HEK293T (cell line): ENCODE measurements at regions not wholly inside any gene's neighbourhood (a gene's known extent, or its start where the extent isn't known, plus 50 kb on each side); places are given as distances from the start of the nearest gene placed in this dataset.
"Not testable (repeated sequence)": the region's sequence is repeated elsewhere in the genome, so short reads cannot be mapped to it uniquely, and the experiment has no call there.

ENCODE experiments used
- CTCF ChIA-PET: fragments of 350-600 bp; formaldehyde crosslinking; extraction: SDS; loops from one replicate; lab custom pipeline; 2021; ENCODE audit warnings: antibody characterized with exemption, inconsistent platforms; lab: Yijun Ruan, JAX
- POLR2A ChIA-PET: fragments of 350-600 bp; formaldehyde crosslinking; extraction: SDS; loops from one replicate; lab custom pipeline; 2020; ENCODE audit warnings: antibody characterized with exemption, inconsistent platforms; lab: Yijun Ruan, JAX
- DNase-seq: peaks from one replicate; pipeline ENCODE4 v3.0.0; 2012; ENCODE audit warnings: mixed read lengths; ENCODE audit errors: extremely low spot score
- ARNT ChIP-seq: fragments of 450-650 bp; IDR thresholded peaks from 2 replicates; pipeline ENCODE4 v1.6.1; 2017; ENCODE audit warnings: mild to moderate bottlenecking
- BHLHE40 ChIP-seq: fragments of 450-650 bp; IDR thresholded peaks from 2 replicates; pipeline ENCODE4 v1.6.1; 2016; ENCODE audit warnings: mild to moderate bottlenecking, moderate library complexity, borderline replicate concordance
- CTBP1 ChIP-seq: fragments of 450-650 bp; IDR thresholded peaks from 2 replicates; pipeline ENCODE4 v1.6.1; 2016; ENCODE audit warnings: borderline replicate concordance
- ELF4 ChIP-seq: fragments of 450-650 bp; IDR thresholded peaks from 2 replicates; pipeline ENCODE4 v1.6.1; 2017; ENCODE audit warnings: antibody characterized with exemption
- FOXA1 ChIP-seq: fragments of 450-650 bp; IDR thresholded peaks from 2 replicates; pipeline ENCODE4 v1.6.1; 2016; ENCODE audit warnings: mild to moderate bottlenecking
- FOXK2 ChIP-seq: fragments of 450-650 bp; IDR thresholded peaks from 2 replicates; pipeline ENCODE4 v1.6.1; 2016; ENCODE audit warnings: mild to moderate bottlenecking
- FOXM1 ChIP-seq: fragments of 450-650 bp; IDR thresholded peaks from 2 replicates; pipeline ENCODE4 v1.6.1; 2017; ENCODE audit warnings: mild to moderate bottlenecking, borderline replicate concordance
- HDGF ChIP-seq: fragments of 450-650 bp; IDR thresholded peaks from 2 replicates; pipeline ENCODE4 v1.6.1; 2017; ENCODE audit warnings: antibody characterized with exemption, borderline replicate concordance
- L3MBTL2 ChIP-seq: fragments of 450-650 bp; conservative IDR thresholded peaks from 2 replicates; pipeline ENCODE4 v1.6.1; 2016; ENCODE audit warnings: mild to moderate bottlenecking
- LEF1 ChIP-seq: fragments of 450-650 bp; IDR thresholded peaks from 2 replicates; pipeline ENCODE4 v1.6.1; 2017; ENCODE audit warnings: mild to moderate bottlenecking, borderline replicate concordance
- NFRKB ChIP-seq: fragments of 450-650 bp; IDR thresholded peaks from 2 replicates; pipeline ENCODE4 v1.6.1; 2016; ENCODE audit warnings: mild to moderate bottlenecking, moderate library complexity
- SP1 ChIP-seq: fragments of 450-650 bp; IDR thresholded peaks from 2 replicates; pipeline ENCODE4 v1.6.1; 2017
- SUZ12 ChIP-seq: fragments of 450-650 bp; IDR thresholded peaks from 2 replicates; pipeline ENCODE4 v1.6.1; 2016; ENCODE audit warnings: mild to moderate bottlenecking
- TARDBP ChIP-seq: fragments of 450-650 bp; IDR thresholded peaks from 2 replicates; pipeline ENCODE4 v1.6.1; 2016
- ZNF384 ChIP-seq: fragments of 450-650 bp; IDR thresholded peaks from 2 replicates; pipeline ENCODE4 v1.6.1; 2016
- TF ChIP-seq, protein P1 (sequence below): fragments of 450-650 bp; IDR thresholded peaks from 2 replicates; pipeline ENCODE4 v1.6.1; 2016

DNA sequence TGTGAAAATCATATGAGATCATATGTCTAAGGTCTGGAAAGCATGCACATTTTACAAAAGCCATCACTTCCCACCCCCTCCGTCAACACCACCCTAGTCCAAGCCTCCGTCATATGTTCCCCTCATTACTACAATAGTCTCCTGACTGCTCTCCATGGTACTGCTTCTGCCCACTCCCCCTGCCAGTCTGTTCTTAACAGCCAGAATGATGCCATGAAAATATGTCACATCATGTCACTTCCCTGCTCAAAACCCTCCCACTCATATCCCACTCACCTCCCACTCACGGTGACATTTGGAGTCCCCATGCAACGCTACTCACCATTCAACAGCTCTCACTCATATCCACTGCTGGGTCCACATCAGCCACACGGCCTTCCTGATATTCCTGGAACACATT lies 432.3 kb downstream of the XYLT1 start:
- no peak for DNase-seq
- POLR2A ChIA-PET, result no interaction called here
- CTCF ChIA-PET, result no interaction called here
- TF ChIP-seq ARNT, result no peak
- no peak for TF ChIP-seq SUZ12
- TF ChIP-seq ZNF384, result no peak
- no peak for TF ChIP-seq SP1
- TF ChIP-seq FOXK2, result no peak
- TF ChIP-seq L3MBTL2, result no peak
- no peak for TF ChIP-seq ELF4
- TF ChIP-seq FOXM1, result no peak
- TF ChIP-seq TARDBP, result no peak

DNA sequence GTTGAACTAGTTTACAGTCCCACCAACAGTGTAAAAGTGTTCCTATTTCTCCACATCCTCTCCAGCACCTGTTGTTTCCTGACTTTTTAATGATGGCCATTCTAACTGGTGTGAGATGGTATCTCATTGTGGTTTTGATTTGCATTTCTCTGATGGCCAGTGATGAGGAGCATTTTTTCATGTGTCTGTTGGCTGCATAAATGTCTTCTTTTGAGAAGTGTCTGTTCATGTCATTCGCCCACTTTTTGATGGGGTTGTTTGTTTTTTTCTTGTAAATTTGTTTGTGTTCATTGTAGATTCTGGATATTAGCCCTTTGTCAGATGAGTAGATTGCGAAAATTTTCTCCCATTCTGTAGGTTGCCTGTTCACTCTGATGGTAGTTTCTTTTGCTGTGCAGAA lies 421.7 kb downstream of the XYLT1 start:
- CTCF ChIA-PET, POLR2A ChIA-PET, DNase-seq: not testable (repeated sequence)

DNA sequence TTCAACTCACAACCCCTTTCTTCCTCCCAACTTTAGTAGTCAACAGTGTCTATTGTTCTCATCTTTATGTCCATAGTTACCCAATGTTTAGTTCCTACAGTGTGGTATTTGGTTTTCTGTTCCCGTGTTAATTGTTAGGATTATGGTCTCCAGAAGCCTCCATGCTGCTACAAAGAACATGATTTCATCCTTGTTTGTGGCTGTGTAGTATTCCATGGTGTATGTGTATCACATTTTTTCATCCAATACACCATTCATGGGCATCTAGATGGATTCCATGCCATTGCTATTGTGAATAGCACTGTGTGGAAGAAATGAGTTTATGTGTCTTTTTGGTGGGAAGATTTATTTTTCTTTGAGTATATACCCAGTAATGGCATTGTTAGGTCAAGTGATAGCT lies 420.3 kb downstream of the XYLT1 start:
- ChIA-PET POLR2A (no interaction called here), CTCF (no interaction called here)
- no peak for DNase-seq
- TF ChIP-seq FOXA1 (no peak), LEF1 (no peak), SP1 (no peak), HDGF (no peak), FOXM1 (no peak), ELF4 (no peak), SUZ12 (no peak), NFRKB (no peak), ARNT (no peak), CTBP1 (no peak), ZNF384 (no peak), L3MBTL2 (no peak), TARDBP (no peak), BHLHE40 (no peak), FOXK2 (no peak)
- TF ChIP-seq, protein P1, sequence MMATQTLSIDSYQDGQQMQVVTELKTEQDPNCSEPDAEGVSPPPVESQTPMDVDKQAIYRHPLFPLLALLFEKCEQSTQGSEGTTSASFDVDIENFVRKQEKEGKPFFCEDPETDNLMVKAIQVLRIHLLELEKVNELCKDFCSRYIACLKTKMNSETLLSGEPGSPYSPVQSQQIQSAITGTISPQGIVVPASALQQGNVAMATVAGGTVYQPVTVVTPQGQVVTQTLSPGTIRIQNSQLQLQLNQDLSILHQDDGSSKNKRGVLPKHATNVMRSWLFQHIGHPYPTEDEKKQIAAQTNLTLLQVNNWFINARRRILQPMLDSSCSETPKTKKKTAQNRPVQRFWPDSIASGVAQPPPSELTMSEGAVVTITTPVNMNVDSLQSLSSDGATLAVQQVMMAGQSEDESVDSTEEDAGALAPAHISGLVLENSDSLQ, result no peak
